Stimulated activated CD4-positive, alpha-beta T cell treated with anti-CD3 and anti-CD28 coated beads, Interleukin-15, amount 100 ng/mL, for 1 hour (primary cell): ENCODE measurements at regions not wholly inside any gene's neighbourhood (a gene's known extent, or its start where the extent isn't known, plus 50 kb on each side); places are given as distances from the start of the nearest gene placed in this dataset.

Experiments used
- DNase-seq, 2 donors: peaks; one replicate each; pipeline ENCODE4 v3.0.0-alpha.2; 2020; ENCODE audit warnings: low read depth in 1 of 2, low spot score in 1 of 2

GRCh38 chr2:145835665-145836064, 1315.7 kb upstream of the ZEB2 start:
- DNase-seq, result no peak

- DNase-seq, result no peak
Measured at GRCh38 chr2:145832681-145833080, 1312.8 kb upstream of the ZEB2 start.

DNA sequence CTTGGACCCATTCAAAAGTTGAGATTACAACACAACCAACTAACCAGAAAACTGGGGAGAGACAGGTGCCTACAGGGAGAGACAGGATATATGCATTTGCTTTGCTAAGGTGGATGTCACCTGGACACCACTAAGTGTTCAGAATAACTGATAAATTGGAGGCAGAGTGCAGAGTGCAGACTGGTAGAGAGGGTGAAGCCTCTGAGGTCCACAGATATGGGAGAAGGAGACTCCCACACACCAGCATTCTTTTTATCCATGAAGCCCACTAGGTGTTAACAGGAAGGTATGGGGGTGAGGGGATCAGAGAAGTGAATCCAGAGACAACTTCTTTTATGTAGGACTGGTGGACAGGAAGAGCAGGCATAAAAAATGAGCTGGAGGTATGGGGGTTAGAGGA, 1310.0 kb upstream of the ZEB2 start:
- no peak for DNase-seq

GRCh38 chr2:145827235-145827634, 1307.3 kb upstream of the ZEB2 start:
- DNase-seq, result no peak

DNA sequence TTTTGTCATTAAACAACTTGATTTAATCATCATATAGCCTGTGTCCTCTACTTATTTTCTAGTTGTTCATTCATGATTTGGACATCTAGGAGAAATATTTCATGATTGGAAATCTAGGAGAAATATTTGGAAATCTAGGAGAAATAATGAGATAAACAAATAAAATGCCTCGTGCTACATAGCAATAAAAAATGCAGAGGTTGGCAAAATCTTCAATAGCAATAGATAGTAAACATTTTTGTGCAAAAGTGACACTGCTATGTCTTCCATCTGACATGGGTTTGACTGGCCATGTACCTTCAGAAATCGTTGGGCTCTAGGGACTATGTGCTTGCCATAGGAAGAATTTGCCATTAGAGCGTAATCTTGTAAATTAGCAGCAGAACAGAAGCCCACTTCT, 1304.5 kb upstream of the ZEB2 start:
- DNase-seq, result no peak

DNA sequence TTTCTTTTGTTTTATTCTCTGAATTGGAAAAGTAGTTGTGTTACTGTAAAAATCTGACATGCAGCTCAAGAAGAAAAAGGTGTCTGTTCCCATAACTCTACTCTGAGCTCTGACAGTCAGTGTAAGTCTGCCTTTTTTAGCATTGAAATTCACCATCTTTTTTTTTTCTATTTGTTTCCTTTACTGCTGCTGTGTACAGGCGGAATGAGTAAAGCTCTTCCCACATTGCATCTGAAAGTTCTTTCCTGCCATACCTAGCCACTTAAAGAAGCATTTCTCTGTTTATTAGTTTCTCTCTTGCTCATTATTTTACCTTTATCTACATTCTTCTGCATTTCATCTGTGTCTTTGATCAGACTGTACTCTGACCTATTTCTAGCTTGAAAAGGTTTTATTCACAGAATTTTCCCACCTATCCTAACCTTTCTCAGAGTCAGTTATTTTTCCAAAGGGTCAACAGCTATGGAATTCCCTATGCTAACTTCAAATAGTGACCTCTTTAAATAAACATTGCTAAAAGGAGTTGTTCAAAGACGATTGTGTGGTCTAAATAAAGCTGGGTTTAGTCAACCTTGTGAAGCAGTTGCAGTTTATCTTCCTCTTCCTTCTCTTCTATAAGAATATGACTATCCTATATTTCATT, 1303.1 kb upstream of the ZEB2 start:
- DNase-seq, result no peak

- DNase-seq, result no peak
Measured at GRCh38 chr2:145820651-145821050, 1300.7 kb upstream of the ZEB2 start.

GRCh38 chr2:145818890-145819504, 1299.1 kb upstream of the ZEB2 start:
- DNase-seq, result no peak

GRCh38 chr2:145815933-145816332, 1296.0 kb upstream of the ZEB2 start:
- DNase-seq, result no peak

DNA sequence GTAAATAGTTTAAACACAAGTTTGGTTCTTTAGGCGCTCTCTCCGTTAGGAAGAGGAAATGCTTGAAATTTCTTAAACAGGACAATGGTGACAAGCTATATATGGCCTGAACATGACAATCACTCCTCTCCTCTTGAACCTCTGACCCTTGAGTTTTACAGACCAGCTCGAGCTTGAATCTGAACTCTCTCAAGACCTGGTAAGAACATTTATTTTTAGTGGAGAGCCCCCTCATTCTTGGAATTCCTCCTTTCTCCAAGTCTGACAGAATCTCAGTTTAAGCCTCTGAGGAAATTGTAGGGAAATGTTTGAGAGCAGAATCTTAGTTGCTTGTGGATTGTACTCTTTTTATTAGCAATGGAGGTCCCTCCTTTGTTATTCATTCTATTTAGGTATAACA, 1293.6 kb upstream of the ZEB2 start:
- no peak for DNase-seq

DNA sequence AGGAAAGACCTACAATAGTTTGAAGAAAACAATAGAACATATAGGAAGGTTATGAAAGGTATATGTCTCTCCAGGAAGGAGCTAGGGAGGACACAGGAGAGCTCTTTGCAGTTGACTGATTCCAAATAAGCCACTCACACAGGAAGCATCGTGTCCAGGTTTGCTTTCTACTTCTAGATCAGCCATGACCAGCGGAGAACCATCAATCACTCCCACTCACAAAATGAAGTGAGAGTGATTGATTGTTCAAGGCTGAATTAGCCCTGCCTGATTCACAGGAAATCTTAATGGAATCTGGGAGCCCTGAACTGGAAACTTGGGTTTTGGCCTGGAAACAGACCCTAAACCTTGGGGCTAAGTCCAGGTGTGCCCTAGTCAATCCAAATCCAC, 1292.2 kb upstream of the ZEB2 start:
- DNase-seq, result no peak

- DNase-seq, result no peak
Measured at GRCh38 chr2:145811276-145812164, 1291.6 kb upstream of the ZEB2 start.

DNA sequence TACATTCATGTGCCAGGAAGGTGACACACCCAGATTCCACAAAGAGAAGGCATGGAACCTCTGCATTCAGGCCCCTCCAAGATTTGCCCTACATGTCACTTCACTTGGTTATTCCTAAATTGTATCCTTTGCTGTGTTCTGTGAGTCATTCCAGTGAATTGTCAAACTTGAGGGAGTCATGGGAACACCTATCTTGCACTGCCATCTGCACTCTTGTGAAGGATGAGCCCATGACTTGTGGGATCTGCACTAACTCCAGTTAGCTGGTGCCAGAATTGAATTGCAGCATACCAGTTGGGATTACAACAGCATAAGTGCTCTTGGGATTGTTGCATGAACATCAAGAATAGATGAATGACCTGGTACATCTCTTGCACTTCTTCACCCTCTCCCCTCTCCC, 1288.0 kb upstream of the ZEB2 start:
- no peak for DNase-seq

DNA sequence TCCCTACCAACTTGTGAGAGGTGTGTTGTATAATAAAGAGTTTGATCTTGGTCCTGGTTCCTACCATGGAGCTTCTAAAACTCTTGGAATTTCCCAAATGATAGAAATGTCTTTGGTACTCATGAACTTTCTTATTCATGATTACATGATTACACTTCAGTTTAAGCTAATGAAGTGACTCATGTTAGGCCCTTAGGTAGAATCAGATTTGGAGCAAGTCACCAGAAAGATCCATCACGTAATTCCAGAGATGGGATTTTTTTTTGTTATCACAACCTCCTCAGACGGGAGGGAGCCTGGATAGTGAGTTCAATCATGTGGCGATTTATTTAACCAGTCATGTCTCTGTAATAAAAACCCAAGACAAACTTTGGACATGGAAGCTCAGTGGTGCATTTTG, 1287.6 kb upstream of the ZEB2 start:
- no peak for DNase-seq

- no peak for DNase-seq
Measured at GRCh38 chr2:145806546-145806945, 1286.6 kb upstream of the ZEB2 start.

DNA sequence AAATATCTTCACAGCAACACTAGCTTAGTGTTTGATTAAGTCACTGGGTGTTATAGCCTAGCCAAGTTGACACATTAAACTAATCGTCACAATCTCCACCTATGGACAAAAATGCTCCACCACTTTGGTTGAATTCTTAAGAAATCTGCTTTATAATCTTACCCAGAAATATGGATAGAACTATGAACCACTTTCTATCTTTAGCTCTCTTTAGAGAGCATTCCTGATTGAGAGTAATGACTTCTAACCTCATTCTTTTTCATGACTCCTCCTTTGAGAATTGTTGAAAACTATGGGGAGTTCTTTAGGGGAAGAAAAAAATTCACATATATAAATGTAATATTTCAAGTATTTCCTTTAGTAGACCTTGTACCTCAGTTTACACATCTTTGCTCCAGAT, 1282.2 kb upstream of the ZEB2 start:
- no peak for DNase-seq

DNA sequence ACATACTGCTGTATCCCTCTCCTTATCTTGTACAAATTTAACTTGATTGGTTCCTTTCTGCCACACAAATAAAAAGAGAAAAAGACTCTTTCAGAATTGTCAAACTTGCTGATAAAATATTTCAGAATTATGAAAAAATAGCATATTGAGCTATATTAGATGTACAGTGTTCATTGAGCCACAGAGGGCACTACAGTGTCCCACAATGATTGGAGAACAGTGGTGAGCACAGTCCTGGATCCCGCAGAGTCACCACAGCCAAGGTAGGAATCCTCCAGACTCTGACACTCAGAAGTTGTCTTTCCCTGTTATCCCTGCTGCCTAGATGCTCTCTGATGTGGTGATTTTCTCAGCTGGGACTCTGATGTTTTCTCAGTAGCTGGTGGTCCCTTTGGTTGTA, 1281.3 kb upstream of the ZEB2 start:
- no peak for DNase-seq

DNA sequence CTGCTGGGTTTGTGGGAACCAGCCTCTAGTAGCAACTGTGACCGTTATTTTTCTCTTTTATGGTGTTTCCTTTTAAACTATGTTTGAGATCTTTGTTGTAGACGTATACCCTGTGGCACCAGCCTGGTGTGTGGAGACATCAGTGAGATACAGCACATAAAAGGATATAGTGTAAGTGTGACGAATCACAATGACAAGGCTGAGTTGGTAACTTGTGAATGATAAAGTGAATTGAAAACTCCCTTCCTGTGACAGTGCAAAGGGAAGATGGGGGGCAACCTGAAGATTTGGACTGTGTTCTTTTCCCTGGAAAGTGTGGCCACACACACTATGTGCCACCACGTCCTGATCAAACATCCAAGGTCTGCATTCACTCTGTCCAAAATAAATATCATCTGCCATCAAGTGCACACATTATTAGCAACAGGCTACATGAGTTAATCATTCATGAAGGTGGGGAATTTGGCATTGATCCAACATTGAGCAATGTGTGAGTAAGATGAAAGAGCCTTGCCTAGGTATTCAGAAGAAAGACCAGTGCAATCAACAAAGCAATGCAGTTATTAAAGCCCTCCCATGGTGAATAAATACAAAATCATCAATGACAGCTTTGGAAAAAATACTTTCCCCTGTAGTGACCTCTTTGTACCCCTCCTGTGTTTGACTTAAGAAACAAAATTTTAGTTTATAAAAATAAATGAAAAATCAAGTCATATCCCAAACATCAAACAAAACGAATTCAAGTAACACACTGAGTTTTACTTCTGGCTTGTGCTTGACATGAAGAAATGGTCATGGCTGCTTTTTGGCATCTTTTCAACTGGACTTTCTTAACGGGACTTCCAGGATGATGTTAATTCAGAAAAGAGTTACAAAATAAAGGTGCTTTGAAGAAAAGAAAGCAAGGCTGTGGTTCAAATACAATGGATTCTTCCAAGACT, 1280.5 kb upstream of the ZEB2 start:
- DNase-seq, result no peak

GRCh38 chr2:145799595-145800108, 1279.7 kb upstream of the ZEB2 start:
- DNase-seq, result no peak

GRCh38 chr2:145798419-145798818, 1278.5 kb upstream of the ZEB2 start:
- no peak for DNase-seq

GRCh38 chr2:145797692-145798091, 1277.8 kb upstream of the ZEB2 start:
- DNase-seq, result no peak
